ENCODE measurements at regions not wholly inside any gene's neighbourhood (a gene's known extent, or its start where the extent isn't known, plus 50 kb on each side); places are given as distances from the start of the nearest gene placed in this dataset.

DNA sequence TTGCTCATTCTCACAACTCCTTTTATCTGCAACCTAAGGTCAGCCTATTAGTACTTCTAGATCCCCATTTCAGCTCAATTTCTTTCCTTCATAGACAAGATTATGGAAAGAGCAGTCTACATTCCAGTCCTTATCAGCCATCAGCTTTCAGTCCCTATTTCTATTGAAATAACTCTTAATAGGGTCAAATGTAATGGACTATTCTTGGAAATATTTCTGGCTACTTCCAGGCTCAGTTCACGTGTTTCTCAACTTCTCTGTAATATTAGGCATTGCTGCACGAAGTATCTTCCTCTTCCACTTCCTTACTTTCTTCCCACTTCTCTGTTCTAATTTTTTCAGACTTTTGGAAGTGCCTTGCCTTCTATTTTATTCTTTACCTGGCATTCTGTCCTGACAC is 232.9 kb upstream of the USP25 start:
- no peak overlapping the region for H3K27ac ChIP-seq
- TF ChIP-seq, protein P1, sequence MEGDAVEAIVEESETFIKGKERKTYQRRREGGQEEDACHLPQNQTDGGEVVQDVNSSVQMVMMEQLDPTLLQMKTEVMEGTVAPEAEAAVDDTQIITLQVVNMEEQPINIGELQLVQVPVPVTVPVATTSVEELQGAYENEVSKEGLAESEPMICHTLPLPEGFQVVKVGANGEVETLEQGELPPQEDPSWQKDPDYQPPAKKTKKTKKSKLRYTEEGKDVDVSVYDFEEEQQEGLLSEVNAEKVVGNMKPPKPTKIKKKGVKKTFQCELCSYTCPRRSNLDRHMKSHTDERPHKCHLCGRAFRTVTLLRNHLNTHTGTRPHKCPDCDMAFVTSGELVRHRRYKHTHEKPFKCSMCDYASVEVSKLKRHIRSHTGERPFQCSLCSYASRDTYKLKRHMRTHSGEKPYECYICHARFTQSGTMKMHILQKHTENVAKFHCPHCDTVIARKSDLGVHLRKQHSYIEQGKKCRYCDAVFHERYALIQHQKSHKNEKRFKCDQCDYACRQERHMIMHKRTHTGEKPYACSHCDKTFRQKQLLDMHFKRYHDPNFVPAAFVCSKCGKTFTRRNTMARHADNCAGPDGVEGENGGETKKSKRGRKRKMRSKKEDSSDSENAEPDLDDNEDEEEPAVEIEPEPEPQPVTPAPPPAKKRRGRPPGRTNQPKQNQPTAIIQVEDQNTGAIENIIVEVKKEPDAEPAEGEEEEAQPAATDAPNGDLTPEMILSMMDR (conservative IDR thresholded peaks at IDR 0.05) = no peak

DNA sequence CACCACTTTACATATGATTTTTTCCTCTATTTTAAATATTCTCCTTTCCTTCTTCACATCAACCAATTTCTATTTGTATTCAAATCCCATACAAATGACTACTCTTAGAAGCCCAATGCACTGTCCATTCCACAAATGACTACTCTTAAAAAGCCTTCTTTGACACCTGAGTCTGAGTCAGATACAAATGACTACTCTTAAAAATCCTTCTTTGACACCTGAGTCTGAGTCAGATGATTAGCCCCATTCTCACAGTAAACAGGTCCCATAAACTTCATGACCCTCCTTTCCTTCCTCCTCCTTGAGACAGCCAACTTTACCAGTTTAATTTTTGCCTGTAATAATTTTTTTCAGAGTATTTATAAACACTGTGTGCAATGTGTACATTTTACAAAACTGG is 231.3 kb upstream of the USP25 start:
- TF ChIP-seq, protein P1 (conservative IDR thresholded peaks at IDR 0.05) = no peak
- H3K27ac ChIP-seq = no peak overlapping the region

DNA sequence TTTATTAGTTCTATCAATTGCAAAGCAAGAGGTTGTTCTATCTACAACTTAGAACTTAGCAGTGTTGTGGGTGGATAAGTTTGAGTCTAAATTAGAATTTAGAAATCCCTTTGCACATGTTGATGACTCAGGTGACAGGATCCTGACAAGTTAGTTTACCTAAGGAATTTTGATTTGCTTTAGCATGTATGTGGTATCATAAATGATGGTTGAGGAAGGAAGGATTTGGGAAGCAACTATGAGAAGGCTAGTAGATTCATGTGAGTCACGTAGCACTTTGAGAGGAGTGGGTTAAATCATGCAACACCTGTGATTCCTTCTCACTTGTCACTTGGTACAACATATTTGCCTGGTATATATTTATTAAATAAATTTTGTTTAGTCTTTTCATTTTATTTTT is 223.7 kb upstream of the USP25 start:
- TF ChIP-seq, protein P1 (conservative IDR thresholded peaks at IDR 0.05) = no peak

DNA sequence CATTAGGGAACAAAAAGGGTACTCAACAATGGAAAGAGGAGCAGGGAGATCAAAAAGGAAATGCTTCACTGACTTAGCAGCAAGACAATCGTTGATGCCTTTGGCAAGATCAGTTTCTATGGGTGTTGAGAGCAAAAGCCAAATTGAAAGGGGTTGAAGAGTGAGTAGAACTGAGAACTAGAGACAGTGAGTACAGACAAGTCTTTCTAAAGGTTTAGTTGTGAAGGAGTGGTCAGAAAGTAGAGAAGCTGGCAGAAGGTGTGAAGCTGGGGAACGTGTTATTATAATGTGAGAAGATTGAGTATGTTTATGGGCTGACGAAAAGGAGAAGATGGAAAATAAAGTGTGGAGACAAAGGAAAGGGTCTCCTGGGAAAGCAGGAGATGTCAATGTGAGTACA is 221.2 kb upstream of the USP25 start:
- H3K27ac ChIP-seq = no peak overlapping the region
- TF ChIP-seq, protein P1 (conservative IDR thresholded peaks at IDR 0.05) = no peak

More for the DNA sequence above, 223.7 kb upstream of the USP25 start:
- no peak overlapping the region for H3K27ac ChIP-seq

DNA sequence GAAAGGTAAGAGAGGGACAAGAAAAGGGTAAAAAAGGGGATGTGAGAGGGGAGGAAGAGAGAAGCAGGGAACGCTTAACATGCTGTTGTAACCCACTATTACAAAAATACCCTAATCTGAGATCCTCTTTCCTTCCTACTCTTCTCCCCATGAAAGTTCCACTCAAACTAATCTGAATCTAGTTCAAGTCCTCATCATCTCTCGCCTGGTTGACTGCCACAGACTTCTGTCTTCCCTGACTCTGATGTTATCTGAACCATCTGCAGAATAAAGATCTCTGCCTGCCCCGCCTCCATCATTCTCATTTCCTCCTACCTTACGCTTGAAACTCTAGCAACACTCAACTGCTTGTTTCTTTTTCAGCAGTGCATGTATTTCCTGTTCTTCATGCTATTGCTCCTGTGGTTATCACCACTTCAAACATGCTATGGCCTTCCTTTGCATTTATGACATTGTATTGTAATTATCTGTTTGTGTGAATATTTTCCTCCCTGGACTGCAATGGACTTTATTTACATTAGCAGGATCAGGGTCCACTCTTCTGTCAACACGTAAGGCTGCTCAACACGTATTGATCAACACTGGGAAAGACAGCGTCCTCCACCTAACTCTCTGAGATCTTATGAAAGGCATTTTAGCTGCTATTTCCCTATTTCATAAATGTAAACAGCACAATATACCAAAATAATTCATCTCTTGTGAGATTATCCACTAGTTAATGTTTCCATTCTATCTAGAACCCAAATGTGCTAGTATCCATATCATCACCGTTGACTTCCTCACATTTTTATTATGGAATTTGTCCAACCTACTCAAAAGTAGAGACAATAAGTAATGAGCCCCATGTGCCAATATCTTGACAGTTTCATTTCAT is 215.5 kb upstream of the USP25 start:
- no peak overlapping the region for H3K27ac ChIP-seq
- TF ChIP-seq, protein P1 (conservative IDR thresholded peaks at IDR 0.05) = no peak

DNA sequence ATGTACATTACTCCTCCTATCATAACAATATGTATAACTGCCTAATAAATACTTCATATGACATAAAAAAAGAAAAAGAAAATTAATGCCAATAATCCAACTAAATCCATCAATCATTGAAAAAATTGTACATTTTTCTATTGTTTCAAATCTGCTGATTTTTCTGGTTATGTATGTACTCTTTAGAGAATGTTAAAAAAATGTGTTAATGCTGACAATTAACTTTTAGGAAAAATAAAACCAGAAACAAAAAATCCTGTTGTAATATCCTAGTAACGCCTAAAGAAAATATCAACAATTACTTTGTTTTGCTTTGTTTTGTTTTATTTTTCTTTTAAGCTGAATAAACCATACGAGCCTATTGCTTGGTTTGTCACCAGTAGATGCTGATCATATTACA is 213.9 kb upstream of the USP25 start:
- TF ChIP-seq, protein P1 (conservative IDR thresholded peaks at IDR 0.05) = no peak
- H3K27ac ChIP-seq = no peak overlapping the region

DNA sequence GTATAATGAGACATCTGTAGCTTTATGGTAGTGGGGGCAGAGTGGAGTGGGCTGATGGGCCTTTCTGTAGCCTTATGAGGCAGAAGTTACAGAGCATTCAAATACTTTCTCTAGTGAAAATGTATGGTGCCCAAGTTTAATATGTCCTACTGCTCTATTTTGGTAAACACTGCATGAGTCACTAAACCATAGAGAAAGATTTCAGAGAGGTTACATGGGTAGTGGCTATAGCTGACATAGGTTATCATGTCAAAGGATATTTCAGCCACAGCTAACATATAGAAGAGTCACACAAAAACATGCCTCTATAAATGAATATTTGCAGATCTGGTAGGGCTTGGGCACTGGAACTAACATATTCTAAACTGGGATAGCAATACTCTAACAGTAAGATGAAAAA is 212.4 kb upstream of the USP25 start:
- H3K27ac ChIP-seq = no peak overlapping the region
- TF ChIP-seq, protein P1 (conservative IDR thresholded peaks at IDR 0.05) = no peak

Data from VCaP (cell line).